ENCODE measurements at regions not wholly inside any gene's neighbourhood (a gene's known extent, or its start where the extent isn't known, plus 50 kb on each side); places are given as distances from the start of the nearest gene placed in this dataset.

DNA sequence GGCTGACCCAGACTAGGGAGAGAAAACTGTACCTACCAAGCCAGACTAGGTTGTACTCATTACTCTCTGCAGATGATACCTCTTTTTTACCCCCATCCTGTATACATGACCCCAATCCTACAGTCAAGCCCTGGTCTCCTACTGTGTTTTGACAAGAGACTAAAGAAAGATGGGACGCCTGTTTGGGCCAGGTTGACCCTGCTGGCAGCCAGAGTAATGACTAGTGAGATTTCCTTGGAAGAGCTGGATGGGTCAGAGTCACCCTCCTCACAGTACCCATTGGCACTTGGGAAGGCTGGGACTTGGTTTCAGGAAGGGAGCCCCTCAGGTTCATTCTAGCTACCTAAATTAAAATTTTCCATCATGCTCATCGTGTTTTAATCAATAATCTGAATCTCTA, 89.7 kb upstream of the NR4A3 start:
- no peak for TF ChIP-seq NBN (IDR thresholded peaks at IDR 0.05; ENCODE audit: low read depth)
- no peak for TF ChIP-seq TEAD1 (CRISPR knock-in tag; IDR thresholded peaks at IDR 0.05)
- TF ChIP-seq HNRNPH1 (optimal IDR thresholded peaks at IDR 0.05; ENCODE audit: low read depth, low read length) = no peak
- no peak for TF ChIP-seq ZNF146 (CRISPR knock-in tag; IDR thresholded peaks at IDR 0.05; ENCODE audit: unreplicated experiment)
- TF ChIP-seq, protein P1, sequence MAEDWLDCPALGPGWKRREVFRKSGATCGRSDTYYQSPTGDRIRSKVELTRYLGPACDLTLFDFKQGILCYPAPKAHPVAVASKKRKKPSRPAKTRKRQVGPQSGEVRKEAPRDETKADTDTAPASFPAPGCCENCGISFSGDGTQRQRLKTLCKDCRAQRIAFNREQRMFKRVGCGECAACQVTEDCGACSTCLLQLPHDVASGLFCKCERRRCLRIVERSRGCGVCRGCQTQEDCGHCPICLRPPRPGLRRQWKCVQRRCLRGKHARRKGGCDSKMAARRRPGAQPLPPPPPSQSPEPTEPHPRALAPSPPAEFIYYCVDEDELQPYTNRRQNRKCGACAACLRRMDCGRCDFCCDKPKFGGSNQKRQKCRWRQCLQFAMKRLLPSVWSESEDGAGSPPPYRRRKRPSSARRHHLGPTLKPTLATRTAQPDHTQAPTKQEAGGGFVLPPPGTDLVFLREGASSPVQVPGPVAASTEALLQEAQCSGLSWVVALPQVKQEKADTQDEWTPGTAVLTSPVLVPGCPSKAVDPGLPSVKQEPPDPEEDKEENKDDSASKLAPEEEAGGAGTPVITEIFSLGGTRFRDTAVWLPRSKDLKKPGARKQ (CRISPR knock-in tag; IDR thresholded peaks at IDR 0.05) = no peak
- TF ChIP-seq POLR2A (conservative IDR thresholded peaks at IDR 0.05) = no peak
- no peak for TF ChIP-seq EP300 (IDR thresholded peaks at IDR 0.05; ENCODE audit: low read length)
